AG04450 (cell line): ENCODE measurements at regions not wholly inside any gene's neighbourhood (a gene's known extent, or its start where the extent isn't known, plus 50 kb on each side); places are given as distances from the start of the nearest gene placed in this dataset.

ENCODE experiments used
- CTCF ChIA-PET: fragments of 300-600, 350-600 bp; formaldehyde crosslinking; extraction: SDS; loops from one replicate; lab custom pipeline; 2022; ENCODE audit warnings: antibody characterized with exemption, inconsistent platforms; lab: Charles Lee
- POLR2A ChIA-PET: fragments of 350-600 bp; formaldehyde crosslinking; extraction: SDS; loops from one replicate; lab custom pipeline; 2021; ENCODE audit warnings: antibody characterized with exemption, inconsistent platforms; lab: Yijun Ruan, JAX
- DNase-seq: peaks from one replicate; pipeline ENCODE4 v3.0.0-alpha.2; 2011; ENCODE audit warnings: low read depth, low spot score
- H3K27ac ChIP-seq: one replicate; pipeline ENCODE4 v1.5.1; 2012; ENCODE audit warnings: low read depth, low read length, control low read depth
- H3K27me3 ChIP-seq: one replicate; pipeline ENCODE4 v1.6.0; 2012; ENCODE audit warnings: low read length; ENCODE audit not compliant: control insufficient read depth, insufficient read depth
- H3K4me3 ChIP-seq: 2 replicates; pipeline ENCODE4 v1.5.1; 2011; ENCODE audit warnings: mild to moderate bottlenecking, low read depth, low read length, control low read depth
- H3K9me3 ChIP-seq: 2 replicates; pipeline ENCODE4 v1.5.1; 2012; ENCODE audit warnings: low read length; ENCODE audit not compliant: control insufficient read depth, insufficient read depth
- CTCF ChIP-seq: IDR thresholded peaks from 2 replicates; pipeline ENCODE4 v1.5.1; 2011; ENCODE audit warnings: low read depth, low read length, control low read depth, inconsistent platforms

- no peak for TF ChIP-seq CTCF
- H3K4me3 ChIP-seq: no peak overlapping the region
- H3K9me3 ChIP-seq: no peaks in the 10 kb centered on the region
- no peak overlapping the region for H3K27ac ChIP-seq
- no peaks in the 10 kb centered on the region for H3K27me3 ChIP-seq
- ChIA-PET POLR2A (no interaction called here), CTCF (no interaction called here)
- DNase-seq: peak; percentile 7
Measured at GRCh38 chr1:87451229-87451920, 122.7 kb downstream of the LMO4 start.

- CTCF ChIA-PET: no interaction called here
- DNase-seq: no peak
- H3K4me3 ChIP-seq: no peak overlapping the region
- no peaks in the 10 kb centered on the region for H3K27me3 ChIP-seq
- H3K27ac ChIP-seq: no peak overlapping the region
- H3K9me3 ChIP-seq: no peaks in the 10 kb centered on the region
- POLR2A ChIA-PET: interaction anchor here (0.9 kb wide), 1 partner anchor 123 kb away, joined by 3 read pairs; no protein-coding TSS in a partner anchor
- TF ChIP-seq CTCF: no peak
Measured at GRCh38 chr1:87452648-87453047, 124.0 kb downstream of the LMO4 start.

GRCh38 chr1:87457408-87457807 is 128.7 kb downstream of the LMO4 start:
- TF ChIP-seq CTCF: no peak
- DNase-seq: no peak
- H3K27me3 ChIP-seq: no peaks in the 10 kb centered on the region
- no peaks in the 10 kb centered on the region for H3K9me3 ChIP-seq
- H3K27ac ChIP-seq: no peak overlapping the region
- POLR2A ChIA-PET: no interaction called here
- no peak overlapping the region for H3K4me3 ChIP-seq
- CTCF ChIA-PET: interaction anchor here (0.7 kb wide), 1 partner anchor 496 kb away, joined by 8 read pairs; no protein-coding TSS in a partner anchor

- ChIA-PET POLR2A (no interaction called here), CTCF (no interaction called here)
- H3K4me3 ChIP-seq: no peak overlapping the region
- no peaks in the 10 kb centered on the region for H3K9me3 ChIP-seq
- H3K27me3 ChIP-seq: no peaks in the 10 kb centered on the region
- no peak overlapping the region for H3K27ac ChIP-seq
- TF ChIP-seq CTCF: no peak
- DNase-seq: no peak
Measured at GRCh38 chr1:87462894-87463293, 134.2 kb downstream of the LMO4 start.

- Histone ChIP-seq H3K9me3 (no peaks in the 10 kb centered on the region), H3K27me3 (no peaks in the 10 kb centered on the region), H3K4me3 (no peak overlapping the region), H3K27ac (no peak overlapping the region)
- no peak for TF ChIP-seq CTCF
- ChIA-PET CTCF (interaction anchor here (1.0 kb wide), 1 partner anchor 490 kb away, joined by 3 read pairs; no protein-coding TSS in a partner anchor), POLR2A (interaction anchor here (0.7 kb wide), 2 partner anchors 124 to 135 kb away, joined by 3 to 5 read pairs; partner anchors contain the start of gene LMO4)
- DNase-seq: no peak
Measured at GRCh38 chr1:87464022-87464490, 135.4 kb downstream of the LMO4 start.
